Osteocyte (in vitro differentiated cells): ENCODE measurements at regions not wholly inside any gene's neighbourhood (a gene's known extent, or its start where the extent isn't known, plus 50 kb on each side); places are given as distances from the start of the nearest gene placed in this dataset.

Experiments used
- DNase-seq: peaks from one replicate; pipeline ENCODE4 v3.0.0; 2021; ENCODE audit warnings: mixed read lengths; ENCODE audit not compliant: unreplicated experiment; ENCODE audit errors: extremely low spot score
- H3K27ac Mint-ChIP-seq: one replicate; pipeline ENCODE4 v1.8.0; 2021; ENCODE audit warnings: mild to moderate bottlenecking, mixed read lengths; ENCODE audit not compliant: unreplicated experiment
- H3K27me3 Mint-ChIP-seq: one replicate; pipeline ENCODE4 v1.8.0; 2021; ENCODE audit warnings: mixed read lengths; ENCODE audit not compliant: unreplicated experiment
- H3K36me3 Mint-ChIP-seq: one replicate; pipeline ENCODE4 v1.8.0; 2021; ENCODE audit warnings: mixed read lengths; ENCODE audit not compliant: unreplicated experiment
- H3K4me1 Mint-ChIP-seq: one replicate; pipeline ENCODE4 v1.8.0; 2021; ENCODE audit warnings: mixed read lengths; ENCODE audit not compliant: unreplicated experiment
- H3K4me3 Mint-ChIP-seq: one replicate; pipeline ENCODE4 v1.8.0; 2021; ENCODE audit warnings: mild to moderate bottlenecking, moderate library complexity, mixed read lengths; ENCODE audit not compliant: unreplicated experiment
- H3K9me3 Mint-ChIP-seq: one replicate; pipeline ENCODE4 v1.8.0; 2021; ENCODE audit warnings: mixed read lengths; ENCODE audit not compliant: unreplicated experiment
- TF ChIP-seq, protein P1 (sequence below): fragments of 200-600 bp; sonication (generic); IDR thresholded peaks from 2 replicates; pipeline ENCODE4 v1.5.0; 2021; ENCODE audit warnings: antibody characterized with exemption, mild to moderate bottlenecking, moderate library complexity

- Mint-ChIP-seq H3K36me3 (no peaks in the 10 kb centered on the region), H3K4me1 (peaks cover 11% of the 10 kb centered on the region), H3K27ac (no peak overlapping the region), H3K4me3 (no peak overlapping the region), H3K27me3 (no peaks in the 10 kb centered on the region), H3K9me3 (no peaks in the 10 kb centered on the region)
- DNase-seq, result no peak
- TF ChIP-seq, protein P1, sequence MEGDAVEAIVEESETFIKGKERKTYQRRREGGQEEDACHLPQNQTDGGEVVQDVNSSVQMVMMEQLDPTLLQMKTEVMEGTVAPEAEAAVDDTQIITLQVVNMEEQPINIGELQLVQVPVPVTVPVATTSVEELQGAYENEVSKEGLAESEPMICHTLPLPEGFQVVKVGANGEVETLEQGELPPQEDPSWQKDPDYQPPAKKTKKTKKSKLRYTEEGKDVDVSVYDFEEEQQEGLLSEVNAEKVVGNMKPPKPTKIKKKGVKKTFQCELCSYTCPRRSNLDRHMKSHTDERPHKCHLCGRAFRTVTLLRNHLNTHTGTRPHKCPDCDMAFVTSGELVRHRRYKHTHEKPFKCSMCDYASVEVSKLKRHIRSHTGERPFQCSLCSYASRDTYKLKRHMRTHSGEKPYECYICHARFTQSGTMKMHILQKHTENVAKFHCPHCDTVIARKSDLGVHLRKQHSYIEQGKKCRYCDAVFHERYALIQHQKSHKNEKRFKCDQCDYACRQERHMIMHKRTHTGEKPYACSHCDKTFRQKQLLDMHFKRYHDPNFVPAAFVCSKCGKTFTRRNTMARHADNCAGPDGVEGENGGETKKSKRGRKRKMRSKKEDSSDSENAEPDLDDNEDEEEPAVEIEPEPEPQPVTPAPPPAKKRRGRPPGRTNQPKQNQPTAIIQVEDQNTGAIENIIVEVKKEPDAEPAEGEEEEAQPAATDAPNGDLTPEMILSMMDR, result no peak
Measured at GRCh38 chr2:20559277-20559676, 91.6 kb downstream of the HS1BP3 start.

- Mint-ChIP-seq H3K27me3 (no peaks in the 10 kb centered on the region), H3K4me3 (no peak overlapping the region), H3K36me3 (no peaks in the 10 kb centered on the region), H3K27ac (no peak overlapping the region), H3K9me3 (no peaks in the 10 kb centered on the region), H3K4me1 (peaks cover 11% of the 10 kb centered on the region)
- TF ChIP-seq, protein P1, result no peak
- DNase-seq, result no peak
Measured at GRCh38 chr2:20560011-20560410, 90.9 kb downstream of the HS1BP3 start.

DNA sequence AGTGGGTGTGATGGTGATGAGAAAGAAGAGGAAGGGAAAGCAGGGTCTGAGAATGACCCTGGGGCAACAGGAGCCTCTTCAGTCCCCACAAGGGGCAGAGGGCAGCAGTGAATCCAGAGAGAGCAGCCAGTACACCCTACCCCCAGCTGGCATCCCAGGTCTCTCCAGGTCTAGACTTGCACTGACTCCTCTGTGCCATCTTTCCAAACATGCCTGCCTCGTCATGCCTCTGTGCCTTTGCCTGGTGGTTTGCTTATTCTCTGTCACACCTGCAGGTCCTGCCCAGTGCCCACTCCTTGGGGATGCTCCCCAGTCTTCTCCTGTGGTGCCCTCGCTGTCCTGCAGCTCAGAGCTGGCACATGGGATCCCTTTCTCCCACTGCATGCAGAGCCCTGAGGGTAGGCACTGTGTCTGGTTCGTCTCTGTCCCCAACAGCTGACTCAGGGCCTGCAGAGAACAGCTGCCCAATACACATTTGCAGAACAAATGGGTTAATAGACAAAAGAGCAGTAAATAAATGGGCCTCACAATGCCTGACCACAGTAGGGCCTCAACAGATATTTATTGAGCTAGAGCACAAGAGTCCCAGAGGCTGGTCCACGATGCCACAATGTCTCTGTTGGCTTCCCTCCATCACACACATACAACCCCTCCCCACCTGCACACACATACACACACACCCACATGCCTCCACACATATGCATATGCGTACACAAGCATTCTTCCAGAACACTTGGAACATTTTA lies 89.8 kb downstream of the HS1BP3 start:
- H3K4me3 Mint-ChIP-seq, result no peak overlapping the region
- H3K9me3 Mint-ChIP-seq, result no peaks in the 10 kb centered on the region
- no peaks in the 10 kb centered on the region for H3K36me3 Mint-ChIP-seq
- TF ChIP-seq, protein P1, result no peak
- H3K27me3 Mint-ChIP-seq, result no peaks in the 10 kb centered on the region
- no peak overlapping the region for H3K27ac Mint-ChIP-seq
- H3K4me1 Mint-ChIP-seq, result peaks cover 11% of the 10 kb centered on the region
- DNase-seq, result no peak

GRCh38 chr2:20561637-20562454 lies 89.1 kb downstream of the HS1BP3 start:
- no peaks in the 10 kb centered on the region for H3K27me3 Mint-ChIP-seq
- H3K36me3 Mint-ChIP-seq, result no peaks in the 10 kb centered on the region
- DNase-seq, result no peak
- TF ChIP-seq, protein P1, result no peak
- no peak overlapping the region for H3K27ac Mint-ChIP-seq
- peaks cover 11% of the 10 kb centered on the region for H3K4me1 Mint-ChIP-seq
- no peak overlapping the region for H3K4me3 Mint-ChIP-seq
- no peaks in the 10 kb centered on the region for H3K9me3 Mint-ChIP-seq

- H3K27ac Mint-ChIP-seq, result no peak overlapping the region
- H3K4me1 Mint-ChIP-seq, result peaks cover 11% of the 10 kb centered on the region
- H3K36me3 Mint-ChIP-seq, result no peaks in the 10 kb centered on the region
- no peaks in the 10 kb centered on the region for H3K9me3 Mint-ChIP-seq
- no peak for DNase-seq
- TF ChIP-seq, protein P1, result no peak
- no peaks in the 10 kb centered on the region for H3K27me3 Mint-ChIP-seq
- no peak overlapping the region for H3K4me3 Mint-ChIP-seq
Measured at GRCh38 chr2:20562540-20563225, 88.2 kb downstream of the HS1BP3 start.
